Left ventricle myocardium superior (tissue), 1 donor: ENCODE measurements at regions not wholly inside any gene's neighbourhood (a gene's known extent, or its start where the extent isn't known, plus 50 kb on each side); places are given as distances from the start of the nearest gene placed in this dataset.
"Not testable (repeated sequence)": the region's sequence is repeated elsewhere in the genome, so short reads cannot be mapped to it uniquely, and the experiment has no call there.

Experiments used
- ATAC-seq: fragments of 200-7000 bp; cut with Tn5 transposase; one replicate; pipeline ENCODE4 v1.9.1; 2020; ENCODE audit warnings: mild to moderate bottlenecking, moderate library complexity
- DNase-seq: peaks from one replicate; pipeline ENCODE4 v3.0.0-alpha.2; 2020
- intact Hi-C: fragments of 100-400 bp; cut with micrococcal nuclease; formaldehyde crosslinking; loops from one replicate; pipeline ENCODE4 v1.11.0; 2022
- donor health status: DM: no; HTN: yes; CAD: no; lungs with severe emphysema.

- DNase-seq = no peak
- no peak for ATAC-seq
- intact Hi-C loops = no loop called here
Observed at GRCh38 chr5:119694284-119694683, 64.9 kb downstream of the FAM170A start.

- ATAC-seq = no peak
- intact Hi-C loops = no loop called here
- DNase-seq = no peak
Observed at GRCh38 chr5:119706049-119706448, 76.7 kb downstream of the FAM170A start.

- DNase-seq (no peak), ATAC-seq (no peak)
- intact Hi-C loops = no loop called here
Observed at GRCh38 chr5:119708076-119708790, 78.9 kb downstream of the FAM170A start.

GRCh38 chr5:119721775-119722174 is 92.4 kb downstream of the FAM170A start:
- ATAC-seq = no peak
- DNase-seq = no peak
- intact Hi-C loops = no loop called here

DNA sequence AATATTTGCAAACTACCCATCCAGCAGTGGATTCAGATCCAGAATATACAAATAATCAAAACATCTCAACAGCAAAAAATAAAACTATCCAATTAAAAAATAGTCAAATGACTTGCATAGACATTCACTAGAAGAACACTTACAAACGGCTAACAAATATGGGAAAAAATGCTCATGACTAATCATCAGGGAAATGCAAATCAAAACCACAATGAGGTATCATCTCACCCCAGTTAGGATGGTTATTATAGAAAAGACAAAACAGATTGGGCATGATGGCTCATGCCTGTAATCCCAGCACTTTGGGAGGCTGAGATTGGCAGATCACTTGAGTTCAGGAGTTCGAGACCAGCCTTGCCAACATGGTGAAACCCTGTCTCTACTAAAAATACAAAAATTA is 95.9 kb downstream of the FAM170A start:
- ATAC-seq, intact Hi-C loops, DNase-seq: not testable (repeated sequence)

DNA sequence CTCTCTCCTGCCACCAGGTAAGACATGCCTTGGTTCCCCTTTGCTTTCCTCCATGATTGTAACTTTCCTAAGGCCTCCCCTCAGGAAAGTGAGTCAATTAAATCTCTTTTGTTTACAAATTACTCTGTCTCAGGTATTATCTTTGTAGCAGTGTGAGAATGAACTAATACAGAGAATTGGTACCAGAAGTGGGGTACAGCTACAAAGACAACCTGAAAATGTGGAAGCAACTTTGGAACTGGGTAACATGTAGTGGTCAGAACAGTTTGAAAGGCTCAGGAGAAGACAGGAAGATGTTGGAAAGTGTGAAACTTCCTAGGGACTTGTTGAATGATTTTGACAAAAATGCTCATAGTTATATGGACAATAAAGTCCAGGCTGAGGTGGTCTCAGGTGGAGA is 97.2 kb downstream of the FAM170A start:
- intact Hi-C loops = no loop called here
- ATAC-seq (no peak), DNase-seq (no peak)

DNA sequence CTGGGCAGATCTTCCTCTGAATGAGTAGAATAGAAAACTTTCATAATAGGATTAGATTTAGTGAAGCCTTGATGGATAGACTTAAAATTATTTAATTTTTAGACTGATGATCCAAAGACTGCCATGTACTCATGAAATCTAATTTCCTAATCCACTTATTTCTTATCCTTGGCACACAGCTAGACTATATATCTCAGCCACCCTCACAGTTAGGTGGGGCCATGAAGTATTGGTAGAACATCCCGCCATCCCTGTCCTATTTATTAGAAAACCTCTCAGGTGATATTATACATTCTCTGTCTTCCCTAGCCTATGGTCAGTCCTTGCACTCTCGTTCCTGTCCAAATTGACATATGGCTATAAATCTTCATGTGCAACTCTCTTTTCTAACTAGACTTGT is 110.9 kb downstream of the FAM170A start:
- no peak for DNase-seq
- no peak for ATAC-seq
- intact Hi-C loops = no loop called here

GRCh38 chr5:119741691-119742090 is 112.3 kb downstream of the FAM170A start:
- ATAC-seq = no peak
- no peak for DNase-seq
- intact Hi-C loops = no loop called here

GRCh38 chr5:119742311-119742710 is 113.0 kb downstream of the FAM170A start:
- intact Hi-C loops = no loop called here
- DNase-seq = no peak
- no peak for ATAC-seq

DNA sequence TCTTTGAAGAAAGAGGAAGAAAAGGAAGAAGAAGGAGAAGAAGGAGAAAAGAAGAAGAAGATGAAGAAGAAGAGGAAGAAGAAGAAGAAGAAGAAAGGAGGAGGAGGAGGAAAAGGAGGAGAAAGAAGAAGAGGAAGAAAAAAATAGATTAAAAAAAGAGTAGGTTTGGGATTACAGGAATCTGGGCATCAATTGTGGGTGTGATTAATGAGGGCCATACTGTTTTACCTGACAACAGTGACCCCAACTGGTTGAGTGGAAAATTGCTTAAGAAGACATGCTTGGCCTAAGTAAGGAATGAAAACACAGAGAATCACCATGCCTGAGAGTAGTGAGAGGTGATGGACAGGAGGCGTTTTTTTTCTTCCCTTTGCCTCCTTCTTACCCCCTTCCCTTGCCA is 114.6 kb downstream of the FAM170A start:
- intact Hi-C loops = no loop called here
- ATAC-seq (no peak), DNase-seq (no peak)

DNA sequence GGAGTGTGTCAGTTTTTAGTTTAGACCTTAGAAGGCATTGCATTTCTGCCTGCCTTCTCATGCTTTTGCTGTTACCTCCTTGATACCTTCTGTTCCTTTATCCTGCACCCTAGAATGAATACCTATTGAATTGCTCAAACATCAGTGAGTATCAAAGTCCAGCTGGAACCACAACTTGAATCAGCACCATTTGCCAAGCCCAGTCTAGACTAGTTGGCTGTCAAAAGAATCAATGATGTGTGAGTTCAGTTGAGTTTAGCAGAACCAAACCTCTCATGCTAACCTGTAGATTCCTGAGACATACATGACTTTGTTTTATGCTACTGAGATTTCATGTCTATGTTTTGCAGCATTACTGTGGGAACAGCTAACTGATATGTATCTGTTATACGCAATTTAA is 116.6 kb downstream of the FAM170A start:
- ATAC-seq = no peak
- no peak for DNase-seq
- intact Hi-C loops = no loop called here

- ATAC-seq (no peak), DNase-seq (no peak)
- intact Hi-C loops = no loop called here
Observed at GRCh38 chr5:119746984-119747383, 117.6 kb downstream of the FAM170A start.

GRCh38 chr5:119750887-119751733 is 121.8 kb downstream of the FAM170A start:
- DNase-seq (no peak), ATAC-seq (no peak)
- intact Hi-C loops = no loop called here

GRCh38 chr5:119751734-119752094 is 122.4 kb downstream of the FAM170A start:
- intact Hi-C loops = no loop called here
- ATAC-seq = no peak
- DNase-seq = no peak

- intact Hi-C loops = no loop called here
- no peak for DNase-seq
- no peak for ATAC-seq
Observed at GRCh38 chr5:119752921-119753886, 123.8 kb downstream of the FAM170A start.

DNA sequence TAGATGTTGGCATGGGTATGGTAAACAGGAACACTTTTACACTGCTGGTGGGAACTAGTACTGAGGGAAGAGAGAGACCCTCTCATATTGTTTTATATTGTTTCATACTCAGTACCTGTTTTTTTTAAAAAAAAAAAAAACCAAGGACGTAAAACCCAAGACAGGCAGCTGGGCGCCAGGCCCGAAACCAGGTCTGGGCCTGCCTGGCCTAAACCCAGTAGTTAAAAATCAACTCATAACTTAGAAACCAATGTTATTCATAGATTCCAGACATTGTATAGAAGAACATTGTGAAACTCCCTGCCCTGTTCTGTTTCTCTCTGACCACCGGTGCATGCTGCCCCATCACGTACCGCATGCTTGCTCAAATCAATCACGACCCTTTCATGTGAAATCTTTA is 125.5 kb downstream of the FAM170A start:
- intact Hi-C loops, ATAC-seq: not testable (repeated sequence)

DNA sequence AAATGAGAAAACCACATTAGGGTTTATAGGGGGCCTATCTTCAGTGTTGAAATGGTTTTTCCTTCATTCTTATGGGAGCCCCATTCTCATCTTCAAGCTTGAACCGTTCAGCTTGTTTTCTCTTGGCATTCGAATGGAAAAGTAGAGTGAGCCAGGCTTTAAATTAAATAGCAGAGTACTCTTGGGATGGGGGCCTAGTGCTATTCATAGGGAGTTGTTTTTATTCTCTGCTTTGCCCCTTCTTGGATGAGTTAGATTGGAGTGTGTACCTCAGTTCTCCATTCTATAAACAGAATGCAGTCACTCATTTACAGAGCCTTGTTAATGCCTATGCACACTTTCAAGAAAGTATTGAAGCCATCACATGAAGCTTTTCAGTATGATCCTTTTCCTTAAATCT is 127.9 kb downstream of the FAM170A start:
- DNase-seq = no peak
- intact Hi-C loops = no loop called here
- ATAC-seq = no peak

More for the DNA sequence above, 125.5 kb downstream of the FAM170A start:
- DNase-seq = not testable (repeated sequence)

DNA sequence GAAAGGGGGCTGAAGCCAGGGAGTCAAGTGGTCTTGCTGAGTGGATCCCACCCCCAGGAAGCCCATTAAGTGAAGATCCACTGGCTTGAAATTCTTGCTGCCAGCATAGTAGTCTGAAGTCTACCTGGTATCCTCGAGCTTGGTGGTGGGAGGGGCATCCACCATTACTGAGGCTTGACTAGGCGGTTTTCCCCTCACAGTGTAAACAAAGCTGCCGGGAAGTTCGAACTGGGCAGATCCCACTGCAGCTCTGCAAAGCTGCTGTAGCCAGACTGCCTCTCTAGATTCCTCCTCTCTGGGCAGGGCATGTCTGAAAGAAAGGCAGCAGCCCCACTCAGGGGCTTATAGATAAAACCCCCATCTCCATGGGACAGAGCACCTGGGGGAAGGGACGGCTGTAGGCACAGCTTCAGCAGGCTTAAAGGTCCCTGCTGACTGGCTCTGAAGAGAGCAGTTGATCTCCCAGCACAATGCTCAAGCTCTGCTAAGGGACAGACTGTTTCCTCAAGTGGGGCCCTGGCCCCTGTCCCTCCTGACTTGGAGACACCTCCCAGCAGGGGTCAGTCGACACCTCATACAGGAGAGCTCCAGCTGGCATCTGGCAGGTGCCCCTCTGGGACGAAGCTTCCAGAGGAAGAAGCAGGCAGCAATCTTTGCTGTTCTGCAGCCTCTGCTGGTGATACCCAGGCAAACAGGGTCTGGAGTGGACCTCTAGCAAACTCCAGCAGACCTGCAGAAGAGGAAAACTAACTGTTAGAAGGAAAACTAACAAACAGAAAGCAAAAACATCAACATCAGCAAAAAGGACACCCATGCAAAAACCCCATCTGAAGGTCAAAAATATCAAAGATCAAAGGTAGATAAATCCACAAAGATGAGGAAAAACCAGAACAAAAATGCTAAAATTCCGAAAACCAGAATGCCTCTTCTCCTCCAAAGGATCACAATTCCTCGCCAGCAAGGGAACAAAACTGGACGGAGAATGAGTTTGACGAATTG is 140.6 kb downstream of the FAM170A start:
- not testable (repeated sequence) for ATAC-seq

More for the DNA sequence above, 140.6 kb downstream of the FAM170A start:
- intact Hi-C loops, DNase-seq: not testable (repeated sequence)
